ENCODE measurements at regions not wholly inside any gene's neighbourhood (a gene's known extent, or its start where the extent isn't known, plus 50 kb on each side); places are given as distances from the start of the nearest gene placed in this dataset.

DNA sequence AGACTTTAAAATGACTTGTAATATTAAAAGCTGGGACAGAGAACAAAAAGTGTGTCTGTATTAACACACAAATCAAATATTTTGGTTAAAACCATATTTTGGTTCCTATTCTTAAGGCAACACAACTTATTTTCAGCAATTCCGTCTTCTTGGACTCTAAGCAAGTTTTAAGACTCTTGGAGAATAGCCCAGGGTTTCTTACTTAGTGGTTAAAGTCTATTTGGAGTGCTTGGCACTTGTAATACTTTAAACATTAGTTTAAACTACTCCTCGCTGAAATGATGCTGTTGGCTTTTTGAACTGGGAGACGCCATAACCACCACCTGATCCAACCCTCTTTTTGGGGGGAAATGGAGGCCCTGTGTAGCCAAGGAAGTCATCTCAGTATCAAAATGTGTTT, 109.7 kb upstream of the GMDS start:
- no peaks in the 10 kb centered on the region for H3K36me3 ChIP-seq
- intact Hi-C loops (cut with DNase I): loop anchor here in 2 of 4 donors (10.0 kb wide), 2 partner anchors 280 to 760 kb away; no protein-coding TSS in a partner anchor
- TF ChIP-seq, protein P1, sequence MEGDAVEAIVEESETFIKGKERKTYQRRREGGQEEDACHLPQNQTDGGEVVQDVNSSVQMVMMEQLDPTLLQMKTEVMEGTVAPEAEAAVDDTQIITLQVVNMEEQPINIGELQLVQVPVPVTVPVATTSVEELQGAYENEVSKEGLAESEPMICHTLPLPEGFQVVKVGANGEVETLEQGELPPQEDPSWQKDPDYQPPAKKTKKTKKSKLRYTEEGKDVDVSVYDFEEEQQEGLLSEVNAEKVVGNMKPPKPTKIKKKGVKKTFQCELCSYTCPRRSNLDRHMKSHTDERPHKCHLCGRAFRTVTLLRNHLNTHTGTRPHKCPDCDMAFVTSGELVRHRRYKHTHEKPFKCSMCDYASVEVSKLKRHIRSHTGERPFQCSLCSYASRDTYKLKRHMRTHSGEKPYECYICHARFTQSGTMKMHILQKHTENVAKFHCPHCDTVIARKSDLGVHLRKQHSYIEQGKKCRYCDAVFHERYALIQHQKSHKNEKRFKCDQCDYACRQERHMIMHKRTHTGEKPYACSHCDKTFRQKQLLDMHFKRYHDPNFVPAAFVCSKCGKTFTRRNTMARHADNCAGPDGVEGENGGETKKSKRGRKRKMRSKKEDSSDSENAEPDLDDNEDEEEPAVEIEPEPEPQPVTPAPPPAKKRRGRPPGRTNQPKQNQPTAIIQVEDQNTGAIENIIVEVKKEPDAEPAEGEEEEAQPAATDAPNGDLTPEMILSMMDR (IDR thresholded peaks at IDR 0.05): no peak
- no peak for TF ChIP-seq POLR2A (IDR thresholded peaks at IDR 0.05)
- TF ChIP-seq EP300 (IDR thresholded peaks at IDR 0.05): no peak
- H3K27me3 ChIP-seq: no peaks in the 10 kb centered on the region
- peaks cover 5% of the 10 kb centered on the region for H3K4me1 ChIP-seq (ENCODE audit: insufficient read depth)
- no peak overlapping the region for H3K27ac ChIP-seq
- no peak for DNase-seq
- no peak overlapping the region for H3K4me3 ChIP-seq
- WGBS, 3 donors: 10 to 27% (median 12%) methylated on average over 3 of the region's 3 CpGs
- H3K9me3 ChIP-seq: no peaks in the 10 kb centered on the region

DNA sequence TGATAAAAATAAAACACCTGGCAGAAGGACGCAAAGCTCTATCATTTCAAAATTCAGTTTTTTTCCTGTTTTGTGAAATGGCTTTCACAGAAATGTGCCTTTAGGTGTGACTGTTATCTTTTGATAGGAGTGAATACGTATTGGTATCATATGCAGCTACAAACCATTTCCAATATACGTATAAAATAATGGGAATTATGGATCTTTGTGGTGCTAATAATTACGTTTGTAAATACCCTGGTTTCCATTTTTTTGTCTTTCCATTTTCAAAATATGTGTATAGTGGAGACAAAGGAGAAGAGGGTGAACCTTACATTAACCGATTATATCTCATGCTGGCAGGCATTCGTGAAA, 108.7 kb upstream of the GMDS start:
- intact Hi-C loops (cut with DNase I): loop anchor here (5.0 to 10.0 kb wide), 5 partner anchors 281 to 759 kb away; partner anchors contain the start of gene FOXC1 (in 1 of the 4)
- Histone ChIP-seq H3K36me3 (no peaks in the 10 kb centered on the region), H3K27me3 (no peaks in the 10 kb centered on the region), H3K9me3 (no peaks in the 10 kb centered on the region), H3K4me3 (no peak overlapping the region), H3K27ac (no peak overlapping the region), H3K4me1 (ENCODE audit: insufficient read depth) (peaks cover 5% of the 10 kb centered on the region)
- WGBS, 3 donors: 34 to 46% (median 45%) methylated on average over 6 of the region's 6 CpGs
- DNase-seq: no peak
- TF ChIP-seq POLR2A (IDR thresholded peaks at IDR 0.05) (no peak), EP300 (IDR thresholded peaks at IDR 0.05) (no peak)
- TF ChIP-seq, protein P1 (IDR thresholded peaks at IDR 0.05): peak in 1 of 3 donors; percentile 8

DNA sequence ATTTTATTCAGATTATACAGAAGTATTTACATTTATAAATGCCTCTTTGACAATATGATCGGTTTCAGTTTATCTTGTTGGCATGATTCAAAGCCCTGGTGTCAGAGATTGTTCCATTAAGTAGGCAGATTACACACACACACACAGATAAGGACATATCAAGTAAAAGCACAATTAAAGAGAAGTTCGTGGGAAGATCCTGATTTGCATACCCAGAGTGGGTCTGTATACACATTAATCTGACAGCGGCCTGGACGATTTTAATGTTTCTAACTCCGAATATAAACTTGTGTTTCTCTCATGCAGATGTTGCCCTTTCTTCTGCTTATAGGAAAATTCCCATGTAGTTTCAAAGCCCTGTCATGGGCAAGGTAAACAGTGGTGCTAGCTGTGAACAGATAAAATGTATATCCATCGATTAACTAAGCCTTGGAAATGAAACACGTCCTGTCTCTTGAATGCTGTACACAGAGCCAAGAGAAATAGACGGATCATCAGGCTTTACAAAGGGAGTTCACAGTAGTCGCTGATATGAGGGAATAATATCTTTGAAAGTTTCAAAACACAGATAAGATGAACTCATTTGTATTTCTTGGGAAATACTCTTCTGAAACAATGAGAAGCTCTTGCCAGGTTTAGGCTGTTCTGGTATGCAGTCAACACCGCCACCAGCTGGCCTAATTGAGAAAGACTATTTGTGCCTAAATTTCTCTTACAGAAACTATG, 108.2 kb upstream of the GMDS start:
- Histone ChIP-seq H3K27ac (no peak overlapping the region), H3K36me3 (no peaks in the 10 kb centered on the region), H3K27me3 (no peaks in the 10 kb centered on the region), H3K4me1 (ENCODE audit: insufficient read depth) (peaks cover 5% of the 10 kb centered on the region), H3K4me3 (no peak overlapping the region), H3K9me3 (no peaks in the 10 kb centered on the region)
- intact Hi-C loops (cut with DNase I): loop anchor here (5.0 to 10.0 kb wide), 5 partner anchors 281 to 759 kb away; partner anchors contain the start of gene FOXC1 (in 1 of the 4)
- DNase-seq: peak; percentile 41 to 75 (median 63)
- WGBS, 3 donors: 10 to 19% (median 18%) methylated on average over 10 of the region's 10 CpGs
- TF ChIP-seq, protein P1 (IDR thresholded peaks at IDR 0.05): peak; percentile 50 to 70 (median 69)
- TF ChIP-seq POLR2A (IDR thresholded peaks at IDR 0.05): no peak
- TF ChIP-seq EP300 (IDR thresholded peaks at IDR 0.05): no peak

DNA sequence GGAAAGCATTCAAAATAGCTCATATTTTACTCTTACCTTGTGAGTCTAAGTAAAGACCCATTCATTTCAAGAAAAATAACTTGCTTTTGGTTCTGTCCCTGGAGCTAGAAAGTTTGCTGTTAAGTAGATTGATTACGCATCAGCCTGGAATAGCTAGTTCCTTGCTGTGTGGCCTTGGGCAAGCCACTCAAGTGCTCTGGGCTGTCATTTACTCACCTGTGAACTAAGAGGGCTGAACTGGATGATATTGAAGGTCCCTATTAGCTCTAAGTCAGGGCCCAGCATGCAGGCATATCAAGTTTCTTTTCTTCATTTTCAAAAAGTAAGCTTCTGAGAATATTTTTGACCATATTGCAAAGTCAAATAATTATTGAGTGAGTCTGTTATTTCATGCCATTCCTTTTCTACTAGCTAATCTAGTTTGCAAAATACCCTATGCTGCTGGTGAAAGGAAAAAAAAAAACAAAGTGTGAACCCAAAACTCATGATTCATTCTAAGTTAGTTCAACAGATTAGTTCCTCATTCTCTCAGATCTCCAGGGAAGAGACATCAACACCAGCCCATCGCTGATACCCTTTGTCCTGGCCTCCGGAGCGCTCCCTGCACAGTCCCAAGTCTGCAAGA, 106.5 kb upstream of the GMDS start:
- no peaks in the 10 kb centered on the region for H3K9me3 ChIP-seq
- TF ChIP-seq POLR2A (IDR thresholded peaks at IDR 0.05): no peak

More for the DNA sequence above, 106.5 kb upstream of the GMDS start:
- no peak overlapping the region for H3K27ac ChIP-seq
- H3K27me3 ChIP-seq: no peaks in the 10 kb centered on the region
- no peak overlapping the region for H3K4me3 ChIP-seq
- WGBS, 3 donors: 90 to 96% (median 92%) methylated on average over 4 of the region's 4 CpGs
- DNase-seq: no peak
- intact Hi-C loops (cut with DNase I): loop anchor here (5.0 to 10.0 kb wide), 5 partner anchors 283 to 757 kb away; partner anchors contain the start of gene FOXC1 (in 1 of the 4)
- peaks cover 5% of the 10 kb centered on the region for H3K4me1 ChIP-seq (ENCODE audit: insufficient read depth)
- H3K36me3 ChIP-seq: no peaks in the 10 kb centered on the region
